ENCODE measurements at regions not wholly inside any gene's neighbourhood (a gene's known extent, or its start where the extent isn't known, plus 50 kb on each side); places are given as distances from the start of the nearest gene placed in this dataset.

GRCh38 chr17:73879987-73880386 is 235.7 kb upstream of the SDK2 start:
- no TSS peak for BruUV-seq (replicated peaks)
- ATAC-seq (no peak), DNase-seq (ENCODE audit: low read depth, low spot score) (no peak)
- POLR2A ChIA-PET: no interaction called here
- Histone ChIP-seq H3K27ac (ENCODE audit: low read length) (no peak overlapping the region), H3K36me3 (ENCODE audit: control insufficient read depth, insufficient read depth, low read length) (no peaks in the 10 kb centered on the region), H3K4me1 (ENCODE audit: control insufficient read depth, insufficient read depth, low read length) (no peaks in the 10 kb centered on the region), H3K4me3 (ENCODE audit: low read depth in 2 of 2, low read length in 2 of 2) (no peak overlapping the region), H3K27me3 (ENCODE audit: control insufficient read depth, insufficient read depth, low read length) (peaks cover 14% of the 10 kb centered on the region; the same call in 1 of the 2 replicates), H3K9me3 (ENCODE audit: control insufficient read depth, insufficient read depth, low read depth, low read length) (no peaks in the 10 kb centered on the region)
- intact Hi-C loops (cut with micrococcal nuclease; ENCODE audit: unreplicated experiment) (no loop called here), in situ Hi-C loops (cut with HindIII; ENCODE audit: low pct_unique_long_range_greater_than_20kb, low sequenced_read_pairs) (no loop called here)
- no peak for TF ChIP-seq SIN3A (IDR thresholded peaks at IDR 0.05; ENCODE audit: borderline replicate concordance, insufficient read depth, low read depth, low read length)
- no peak for TF ChIP-seq POLR2AphosphoS5 (IDR thresholded peaks at IDR 0.05; ENCODE audit: low read depth, low read length)
- no peak for TF ChIP-seq TCF7L2 (IDR thresholded peaks at IDR 0.05; ENCODE audit: low read depth, low read length)
- no peak for TF ChIP-seq REST (IDR thresholded peaks at IDR 0.05; ENCODE audit: insufficient read depth in 1 of 2, low read depth in 2 of 2, low read length in 1 of 2)
- TF ChIP-seq CTCF (IDR thresholded peaks at IDR 0.05): no peak
- CTCF ChIA-PET: interaction anchor here (0.6 kb wide), 1 partner anchor 375 kb away, joined by 6 read pairs; no protein-coding TSS in a partner anchor

- no TSS peak for BruUV-seq (replicated peaks)
- ATAC-seq: no peak
- CTCF ChIA-PET: no interaction called here
- no peak for TF ChIP-seq CTCF (IDR thresholded peaks at IDR 0.05)
- no peak for TF ChIP-seq SIN3A (IDR thresholded peaks at IDR 0.05; ENCODE audit: borderline replicate concordance, insufficient read depth, low read depth, low read length)
- TF ChIP-seq REST (IDR thresholded peaks at IDR 0.05; ENCODE audit: insufficient read depth in 1 of 2, low read depth in 2 of 2, low read length in 1 of 2): no peak
- no peak for TF ChIP-seq POLR2AphosphoS5 (IDR thresholded peaks at IDR 0.05; ENCODE audit: low read depth, low read length)
- TF ChIP-seq TCF7L2 (IDR thresholded peaks at IDR 0.05; ENCODE audit: low read depth, low read length): no peak
- Histone ChIP-seq H3K9me3 (ENCODE audit: control insufficient read depth, insufficient read depth, low read depth, low read length) (no peaks in the 10 kb centered on the region), H3K4me3 (ENCODE audit: low read depth in 2 of 2, low read length in 2 of 2) (no peak overlapping the region), H3K4me1 (ENCODE audit: control insufficient read depth, insufficient read depth, low read length) (no peaks in the 10 kb centered on the region), H3K27ac (ENCODE audit: low read length) (no peak overlapping the region), H3K36me3 (ENCODE audit: control insufficient read depth, insufficient read depth, low read length) (no peaks in the 10 kb centered on the region), H3K27me3 (ENCODE audit: control insufficient read depth, insufficient read depth, low read length) (peaks cover 14% of the 10 kb centered on the region; the same call in 1 of the 2 replicates)
- in situ Hi-C loops (cut with HindIII; ENCODE audit: low pct_unique_long_range_greater_than_20kb, low sequenced_read_pairs) (no loop called here), intact Hi-C loops (cut with micrococcal nuclease; ENCODE audit: unreplicated experiment) (no loop called here)
- POLR2A ChIA-PET: no interaction called here
- DNase-seq (ENCODE audit: low read depth, low spot score): no peak
These were observed 238.3 kb upstream of the SDK2 start for GRCh38 chr17:73882590-73882989.

Data from Panc1 (cell line).